HEK293 (cell line): ENCODE measurements at regions not wholly inside any gene's neighbourhood (a gene's known extent, or its start where the extent isn't known, plus 50 kb on each side); places are given as distances from the start of the nearest gene placed in this dataset.
A peak's percentile ranks its signal among the peaks of the same experiment; 100 is the strongest.

Experiments used
- CTCF ChIA-PET: fragments of 350-600 bp; formaldehyde crosslinking; extraction: SDS; loops from one replicate; lab custom pipeline; 2021; ENCODE audit warnings: antibody characterized with exemption; lab: Yijun Ruan, JAX
- POLR2A ChIA-PET: fragments of 300-600 bp; formaldehyde crosslinking; extraction: SDS; loops from one replicate; lab custom pipeline; 2020; ENCODE audit warnings: antibody characterized with exemption, inconsistent platforms; lab: Yijun Ruan, JAX
- H3K27ac ChIP-seq: fragments of 200-500 bp; sonication (Bioruptor generic); 2 replicates; pipeline ENCODE4 v1.5.1; 2014; ENCODE audit warnings: low read depth, low read length, control low read depth, inconsistent platforms; ENCODE audit errors: extremely low read depth
- H3K36me3 ChIP-seq, 2 experiments: fragments of 200-500 bp in 1 of 2; sonication (Bioruptor generic) in 1 of 2; 1 replicate in 1 of 2; 2 replicates in 1 of 2; pipeline ENCODE4 v1.5.1; 2014 to 2017; ENCODE audit warnings: inconsistent platforms in 2 of 2, low read length in 2 of 2; ENCODE audit not compliant: control insufficient read depth in 2 of 2, insufficient read depth in 1 of 2
- H3K4me1 ChIP-seq: fragments of 200-500 bp; sonication (Bioruptor generic); 2 replicates; pipeline ENCODE4 v1.5.1; 2014; ENCODE audit warnings: mild to moderate bottlenecking, low read length, inconsistent platforms; ENCODE audit not compliant: control insufficient read depth, insufficient read depth
- H3K4me3 ChIP-seq: 2 replicates; pipeline ENCODE4 v1.5.1; 2011; ENCODE audit warnings: low read depth, mild to moderate bottlenecking, control low read depth, low read length, moderate library complexity
- H3K9me3 ChIP-seq: fragments of 200-500 bp; sonication (Bioruptor generic); 2 replicates; pipeline ENCODE4 v1.5.1; 2014; ENCODE audit warnings: low read depth, low read length, inconsistent platforms; ENCODE audit not compliant: control insufficient read depth, insufficient read depth
- BCL11A ChIP-seq: fragments of 450-650 bp; formaldehyde crosslinking; IDR thresholded peaks from 2 replicates; pipeline ENCODE4 v1.5.1; 2016; ENCODE audit warnings: low read depth, missing biosample characterization, missing genetic modification characterization
- ELK4 ChIP-seq: IDR thresholded peaks from 2 replicates; pipeline ENCODE4 v1.6.1; 2011; ENCODE audit warnings: mild to moderate bottlenecking, low read depth, low read length, borderline replicate concordance
- GFI1B ChIP-seq: fragments of 450-650 bp; formaldehyde crosslinking; IDR thresholded peaks from 2 replicates; pipeline ENCODE4 v1.5.1; 2016; ENCODE audit warnings: missing biosample characterization, missing genetic modification characterization
- GLI2 ChIP-seq: fragments of 450-650 bp; formaldehyde crosslinking; IDR thresholded peaks from 2 replicates; pipeline ENCODE4; 2017; ENCODE audit warnings: missing biosample characterization, missing genetic modification characterization, low read depth, borderline replicate concordance
- KLF8 ChIP-seq: fragments of 450-650 bp; formaldehyde crosslinking; IDR thresholded peaks from 2 replicates; pipeline ENCODE4 v1.5.1; 2016; ENCODE audit warnings: missing biosample characterization, missing genetic modification characterization
- OVOL3 ChIP-seq: fragments of 450-650 bp; formaldehyde crosslinking; IDR thresholded peaks from 2 replicates; pipeline ENCODE4 v1.5.1; 2016; ENCODE audit warnings: missing biosample characterization, missing genetic modification characterization
- SETDB1 ChIP-seq: IDR thresholded peaks from one replicate; pipeline ENCODE4 v1.6.1; 2017; ENCODE audit warnings: mild to moderate bottlenecking, low read length, moderate library complexity, mixed read lengths; ENCODE audit not compliant: insufficient read length
- SP7 ChIP-seq: fragments of 450-650 bp; formaldehyde crosslinking; IDR thresholded peaks from 2 replicates; pipeline ENCODE4 v1.5.1; 2016; ENCODE audit warnings: missing biosample characterization, missing genetic modification characterization
- YY1 ChIP-seq: fragments of 450-650 bp; formaldehyde crosslinking; IDR thresholded peaks from 2 replicates; pipeline ENCODE4 v1.5.1; 2018; ENCODE audit warnings: missing biosample characterization, missing genetic modification characterization
- ZBTB20 ChIP-seq: fragments of 450-650 bp; formaldehyde crosslinking; IDR thresholded peaks from 2 replicates; pipeline ENCODE4 v1.5.1; 2016; ENCODE audit warnings: missing biosample characterization, missing genetic modification characterization
- ZBTB48 ChIP-seq: fragments of 450-650 bp; formaldehyde crosslinking; IDR thresholded peaks from 2 replicates; pipeline ENCODE4 v1.5.1; 2016; ENCODE audit warnings: missing biosample characterization, missing genetic modification characterization
- ZNF121 ChIP-seq: fragments of 450-650 bp; formaldehyde crosslinking; IDR thresholded peaks from 2 replicates; pipeline ENCODE4 v1.5.1; 2016; ENCODE audit warnings: missing biosample characterization, missing genetic modification characterization
- ZNF211 ChIP-seq: fragments of 450-650 bp; formaldehyde crosslinking; IDR thresholded peaks from 2 replicates; pipeline ENCODE4 v1.5.1; 2016; ENCODE audit warnings: low read depth, missing biosample characterization, missing genetic modification characterization
- ZNF366 ChIP-seq: fragments of 450-650 bp; formaldehyde crosslinking; conservative IDR thresholded peaks from 2 replicates; pipeline ENCODE4 v1.5.1; 2016; ENCODE audit warnings: missing biosample characterization, missing genetic modification characterization
- ZNF37A ChIP-seq: fragments of 450-650 bp; IDR thresholded peaks from 2 replicates; pipeline ENCODE4 v1.5.1; 2018; ENCODE audit warnings: missing biosample characterization, missing genetic modification characterization
- ZNF426 ChIP-seq: fragments of 450-650 bp; formaldehyde crosslinking; IDR thresholded peaks from 2 replicates; pipeline ENCODE4 v1.5.1; 2017; ENCODE audit warnings: missing biosample characterization, missing genetic modification characterization, mild to moderate bottlenecking, inconsistent platforms, moderate library complexity
- ZNF521 ChIP-seq: fragments of 450-650 bp; formaldehyde crosslinking; IDR thresholded peaks from 2 replicates; pipeline ENCODE4 v1.5.1; 2017; ENCODE audit warnings: missing biosample characterization, mild to moderate bottlenecking, missing genetic modification characterization
- ZNF549 ChIP-seq: fragments of 450-650 bp; IDR thresholded peaks from 2 replicates; pipeline ENCODE4 v1.5.1; 2018; ENCODE audit warnings: missing biosample characterization, missing genetic modification characterization, mild to moderate bottlenecking, inconsistent platforms, moderate library complexity
- ZNF555 ChIP-seq: fragments of 450-650 bp; formaldehyde crosslinking; conservative IDR thresholded peaks from 2 replicates; pipeline ENCODE4 v1.5.1; 2017; ENCODE audit warnings: missing biosample characterization, mild to moderate bottlenecking, missing genetic modification characterization, inconsistent platforms
- ZNF561 ChIP-seq: fragments of 450-650 bp; IDR thresholded peaks from 2 replicates; pipeline ENCODE4 v1.5.1; 2018; ENCODE audit warnings: missing biosample characterization, missing genetic modification characterization, borderline replicate concordance
- ZNF596 ChIP-seq: fragments of 450-650 bp; IDR thresholded peaks from 2 replicates; pipeline ENCODE4 v1.5.0; 2018; ENCODE audit warnings: missing biosample characterization, mild to moderate bottlenecking, missing genetic modification characterization, moderate library complexity
- ZNF660 ChIP-seq: fragments of 450-650 bp; IDR thresholded peaks from 2 replicates; pipeline ENCODE4 v1.5.1; 2018; ENCODE audit warnings: missing biosample characterization, mild to moderate bottlenecking, missing genetic modification characterization
- ZNF701 ChIP-seq: fragments of 450-650 bp; formaldehyde crosslinking; IDR thresholded peaks from 2 replicates; pipeline ENCODE4 v1.5.1; 2016; ENCODE audit warnings: missing biosample characterization, missing genetic modification characterization
- ZNF747 ChIP-seq: fragments of 450-650 bp; formaldehyde crosslinking; IDR thresholded peaks from 2 replicates; pipeline ENCODE4 v1.5.1; 2016; ENCODE audit warnings: missing biosample characterization, missing genetic modification characterization
- ZNF768 ChIP-seq: fragments of 450-650 bp; formaldehyde crosslinking; IDR thresholded peaks from 2 replicates; pipeline ENCODE4 v1.5.1; 2018; ENCODE audit warnings: missing biosample characterization, mild to moderate bottlenecking, missing genetic modification characterization
- ZSCAN5A ChIP-seq: fragments of 450-650 bp; formaldehyde crosslinking; IDR thresholded peaks from 2 replicates; pipeline ENCODE4 v1.5.1; 2016; ENCODE audit warnings: missing biosample characterization, missing genetic modification characterization

GRCh38 chr4:54548831-54549460 lies 108.8 kb upstream of the KIT start:
- CTCF ChIA-PET: no interaction called here
- Histone ChIP-seq H3K36me3 (no peaks in the 10 kb centered on the region), H3K4me1 (no peaks in the 10 kb centered on the region), H3K9me3 (no peaks in the 10 kb centered on the region), H3K4me3 (no peak overlapping the region), H3K27ac (no peak overlapping the region)
- POLR2A ChIA-PET: no interaction called here
- TF ChIP-seq ZSCAN5A (tag by site-specific recombination): no peak
- TF ChIP-seq ZNF549 (tag by site-specific recombination): no peak
- no peak for TF ChIP-seq OVOL3 (tag by site-specific recombination)
- no peak for TF ChIP-seq ZNF701 (tag by site-specific recombination)

GRCh38 chr4:54550395-54551171 lies 107.2 kb upstream of the KIT start:
- CTCF ChIA-PET: no interaction called here
- Histone ChIP-seq H3K4me1 (no peaks in the 10 kb centered on the region), H3K36me3 (no peaks in the 10 kb centered on the region), H3K27ac (no peak overlapping the region), H3K9me3 (no peaks in the 10 kb centered on the region), H3K4me3 (no peak overlapping the region)
- TF ChIP-seq ZNF426 (tag by site-specific recombination) (no peak), ZNF660 (tag by site-specific recombination) (no peak), ZNF768 (peak; percentile 69; the same call in 1 of the 2 replicates), ZNF596 (tag by site-specific recombination) (no peak), ZNF211 (tag by site-specific recombination) (no peak), ZNF555 (tag by site-specific recombination) (no peak), ZBTB20 (tag by site-specific recombination) (no peak), ZNF521 (tag by site-specific recombination) (no peak)
- POLR2A ChIA-PET: no interaction called here

- CTCF ChIA-PET: no interaction called here
- TF ChIP-seq SETDB1 (no peak), ZNF121 (no peak), GFI1B (tag by site-specific recombination) (no peak), ZNF555 (tag by site-specific recombination) (no peak), ZNF747 (tag by site-specific recombination) (no peak), ZNF37A (tag by site-specific recombination) (no peak), BCL11A (no peak), ELK4 (no peak), YY1 (tag by site-specific recombination) (no peak), SP7 (no peak), ZNF366 (tag by site-specific recombination) (no peak), ZNF561 (tag by site-specific recombination) (no peak), GLI2 (tag by site-specific recombination) (no peak), ZBTB48 (no peak), KLF8 (tag by site-specific recombination) (no peak)
Measured at GRCh38 chr4:54553001-54553400, 104.8 kb upstream of the KIT start.

More at GRCh38 chr4:54553001-54553400, 104.8 kb upstream of the KIT start:
- no peaks in the 10 kb centered on the region for H3K36me3 ChIP-seq
- H3K9me3 ChIP-seq: no peaks in the 10 kb centered on the region
- no peaks in the 10 kb centered on the region for H3K4me1 ChIP-seq
- POLR2A ChIA-PET: no interaction called here
- no peak overlapping the region for H3K27ac ChIP-seq
- no peak overlapping the region for H3K4me3 ChIP-seq
